ENCODE measurements at regions not wholly inside any gene's neighbourhood (a gene's known extent, or its start where the extent isn't known, plus 50 kb on each side); places are given as distances from the start of the nearest gene placed in this dataset.

- DNase-seq = no peak
Measured at GRCh38 chr7:106196460-106197021, 84.4 kb upstream of the SYPL1 start.

- DNase-seq = peak in 1 of 2 experiments; percentile 17
Measured at GRCh38 chr7:106193661-106194060, 81.5 kb upstream of the SYPL1 start.

- DNase-seq = no peak
Measured at GRCh38 chr7:106190589-106191330, 78.6 kb upstream of the SYPL1 start.

DNA sequence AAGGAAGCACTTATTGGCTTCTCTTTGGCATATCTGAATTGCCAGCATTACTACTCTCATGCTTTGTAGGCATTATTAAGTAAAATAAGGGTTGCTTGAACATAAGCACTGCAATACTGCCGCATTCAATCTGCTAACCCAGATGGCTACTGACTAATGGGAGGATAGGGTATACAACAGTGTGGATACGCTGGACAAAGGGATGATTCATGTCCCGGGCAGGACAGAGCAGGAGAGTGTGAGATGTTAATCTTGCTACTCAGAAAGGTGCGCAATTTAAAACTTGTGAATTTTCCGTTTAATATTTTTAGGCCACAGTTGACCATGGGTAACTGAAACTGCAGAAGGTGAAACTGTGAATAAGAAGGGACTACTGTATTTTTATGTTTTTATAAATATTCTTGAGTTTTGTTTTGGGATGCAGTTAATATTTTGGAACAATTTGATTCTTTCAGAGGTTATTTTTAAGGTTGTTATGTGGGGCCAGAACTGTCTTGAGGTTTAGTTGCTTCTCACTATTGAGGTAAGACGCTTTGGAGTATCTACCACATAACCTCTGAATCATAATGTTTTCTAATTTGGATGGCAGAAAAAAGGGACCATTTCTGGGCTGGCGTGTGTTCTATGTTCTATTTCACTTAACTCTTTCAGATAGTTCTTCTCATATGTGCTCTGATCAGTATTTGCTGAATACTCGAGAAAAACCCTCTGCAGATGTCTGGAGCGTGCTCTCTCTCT is 75.7 kb upstream of the SYPL1 start:
- DNase-seq = no peak

GRCh38 chr7:106185719-106186118 is 73.6 kb upstream of the SYPL1 start:
- no peak for DNase-seq

- no peak for DNase-seq
Measured at GRCh38 chr7:106183952-106184351, 71.8 kb upstream of the SYPL1 start.

DNA sequence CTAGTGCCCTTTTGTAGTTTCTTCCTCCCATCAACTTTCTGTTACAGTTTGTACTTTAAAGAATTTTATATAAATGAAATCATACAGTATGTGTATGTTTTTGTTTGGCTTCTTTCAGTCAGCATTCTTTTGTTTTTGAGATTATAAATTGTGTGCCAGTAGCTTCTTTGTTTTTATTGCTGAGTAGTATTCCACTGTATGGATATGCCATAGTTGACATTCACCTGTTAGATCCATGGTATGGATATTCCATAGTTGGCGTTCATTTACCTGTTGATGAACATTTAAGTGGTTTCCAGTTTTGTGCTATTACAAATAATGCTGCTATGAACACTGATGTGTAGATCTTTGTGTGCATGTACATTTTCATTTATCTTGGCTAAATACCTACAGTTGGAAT is 70.8 kb upstream of the SYPL1 start:
- DNase-seq = no peak

GRCh38 chr7:106181658-106182265 is 69.7 kb upstream of the SYPL1 start:
- no peak for DNase-seq

GRCh38 chr7:106180721-106181120 is 68.6 kb upstream of the SYPL1 start:
- DNase-seq = no peak

DNA sequence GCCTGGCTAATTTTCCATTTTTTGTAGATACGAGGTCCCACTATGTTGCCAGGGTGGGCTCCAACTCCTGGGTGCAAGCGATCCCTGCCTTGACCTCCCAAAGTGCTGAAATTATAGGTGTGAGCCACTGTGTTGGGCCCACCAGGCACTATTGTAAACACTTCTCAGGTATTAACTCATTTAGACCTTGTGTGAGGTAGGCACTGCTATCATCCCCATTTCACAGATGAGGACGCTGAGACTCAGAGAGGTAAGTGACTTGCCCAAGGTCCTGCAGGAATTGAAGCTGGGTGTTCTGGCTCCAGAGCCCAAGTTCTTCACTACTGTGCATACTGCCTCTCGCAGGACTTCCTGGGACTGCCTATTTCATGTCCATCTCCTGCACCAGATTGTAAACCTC is 67.1 kb upstream of the SYPL1 start:
- DNase-seq = no peak

DNA sequence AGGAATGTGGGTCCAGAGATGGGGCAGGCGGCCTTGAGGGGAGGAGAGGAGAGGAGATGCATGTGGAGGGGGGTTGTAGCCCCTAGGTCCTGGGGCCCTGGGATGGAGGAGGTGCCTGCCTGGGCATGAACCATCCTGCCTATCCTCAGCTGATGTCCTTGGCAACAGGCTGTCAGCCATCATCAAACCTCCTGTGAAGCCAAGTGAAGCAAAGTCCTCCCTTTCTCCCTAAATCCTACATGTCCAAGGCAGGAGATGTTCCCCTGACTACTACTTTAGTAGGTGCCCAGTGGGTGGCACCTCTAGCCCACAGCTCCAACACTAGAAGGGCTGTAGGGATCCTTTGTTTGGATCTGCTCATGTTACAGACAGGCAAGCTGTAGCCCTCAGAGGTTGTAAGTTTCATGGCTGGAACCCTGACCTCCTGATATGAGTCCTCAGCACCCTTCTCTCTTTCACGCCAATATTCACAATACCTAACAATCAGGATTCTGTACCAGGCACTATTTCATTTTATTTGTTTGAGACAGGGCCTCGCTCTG is 66.6 kb upstream of the SYPL1 start:
- peak; percentile 27 to 44 for DNase-seq

GRCh38 chr7:106177738-106178592 is 65.9 kb upstream of the SYPL1 start:
- no peak for DNase-seq

- DNase-seq = no peak
Measured at GRCh38 chr7:106177300-106177690, 65.2 kb upstream of the SYPL1 start.

DNA sequence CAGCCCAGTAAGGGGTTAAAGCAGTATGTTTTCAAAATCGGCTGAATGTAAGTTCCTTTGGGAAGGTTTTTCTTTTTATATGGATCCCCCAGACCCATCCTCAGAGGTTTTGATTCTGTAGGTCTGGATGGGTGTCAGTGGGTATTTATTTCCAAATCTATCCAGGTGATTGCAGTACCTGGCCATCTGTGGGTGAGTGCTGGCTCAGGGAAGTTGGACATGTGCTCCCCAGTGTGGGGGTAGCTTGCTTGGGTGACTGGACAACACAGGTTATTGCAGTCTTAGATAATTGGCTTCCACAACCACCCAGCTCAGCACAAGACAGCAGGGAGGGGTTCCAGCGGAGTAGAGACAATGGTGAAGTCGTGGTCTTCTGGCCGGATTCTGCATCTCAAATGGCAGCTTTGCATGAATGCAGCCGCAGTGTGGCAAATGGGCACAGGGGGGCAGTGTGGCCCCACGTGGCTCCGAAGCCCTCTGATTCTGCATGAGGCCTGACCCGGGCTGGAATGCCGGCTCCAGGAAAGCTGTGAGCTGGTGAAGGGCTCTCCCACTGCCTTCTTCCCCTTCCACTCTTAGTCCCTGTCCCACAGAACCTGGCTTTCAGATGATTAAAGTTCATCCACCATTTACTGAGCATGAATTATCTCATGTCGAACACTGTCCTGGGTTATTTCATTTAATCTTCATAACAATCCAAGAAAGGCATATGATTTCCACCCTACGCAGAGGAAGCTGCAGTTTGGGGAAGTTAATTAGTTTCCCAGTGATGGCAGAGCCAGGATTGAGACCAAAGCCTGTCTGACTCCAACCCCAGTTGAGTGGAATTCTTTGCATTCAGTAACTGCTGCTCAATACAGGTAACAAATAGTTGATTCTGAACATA is 64.5 kb upstream of the SYPL1 start:
- peak; percentile 58 to 76 for DNase-seq

- DNase-seq = no peak
Measured at GRCh38 chr7:106175507-106175906, 63.4 kb upstream of the SYPL1 start.

- no peak for DNase-seq
Measured at GRCh38 chr7:106170651-106171050, 58.5 kb upstream of the SYPL1 start.

- DNase-seq = no peak
Measured at GRCh38 chr7:106169821-106170610, 57.9 kb upstream of the SYPL1 start.

DNA sequence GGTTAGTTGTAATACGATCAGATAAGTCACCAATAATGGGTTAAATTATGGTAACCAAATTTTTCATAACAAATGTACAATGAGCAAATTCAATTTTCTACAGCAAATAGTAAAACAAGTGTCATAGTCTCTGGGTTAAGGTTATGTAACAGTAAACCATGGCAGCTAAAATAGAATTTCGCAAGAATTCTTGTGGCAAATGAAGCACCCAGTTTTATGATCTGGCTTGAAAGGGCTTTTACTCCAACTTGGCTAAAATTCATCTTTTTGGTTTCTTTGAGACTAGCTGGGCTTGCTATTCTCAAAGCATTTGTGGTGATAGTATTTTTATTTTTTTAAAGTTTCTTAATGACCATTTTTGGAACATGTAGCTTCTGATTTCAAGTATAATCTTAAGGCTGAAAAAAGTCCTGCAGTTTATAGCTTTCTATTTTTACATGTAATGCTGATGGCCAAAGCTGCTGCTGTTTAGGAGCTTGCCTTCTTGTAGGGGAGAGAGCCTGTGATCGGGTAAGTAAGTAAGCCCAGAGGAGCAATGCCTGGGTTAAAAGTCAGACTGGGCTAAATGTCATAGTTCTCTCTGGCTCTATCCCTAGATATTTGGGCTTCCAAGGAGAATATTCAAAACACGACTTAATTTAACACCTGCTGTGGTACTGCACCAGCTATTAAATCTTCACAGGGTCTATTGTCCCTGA is 55.5 kb upstream of the SYPL1 start:
- DNase-seq = no peak

GRCh38 chr7:106166651-106167342 is 54.7 kb upstream of the SYPL1 start:
- DNase-seq = peak; percentile 29 to 77

Data from NCI-H524 (cell line).